GM18868 (cell line): ENCODE measurements at regions not wholly inside any gene's neighbourhood (a gene's known extent, or its start where the extent isn't known, plus 50 kb on each side); places are given as distances from the start of the nearest gene placed in this dataset.
"Not testable (repeated sequence)": the region's sequence is repeated elsewhere in the genome, so short reads cannot be mapped to it uniquely, and the experiment has no call there.

Experiments used
- ATAC-seq: cut with Tn5 transposase; IDR thresholded peaks from one replicate; pipeline ENCODE4 v1.9.1; 2021; ENCODE audit warnings: mild to moderate bottlenecking, moderate library complexity; ENCODE audit not compliant: unreplicated experiment

- no peak for ATAC-seq
Observed at GRCh38 chr6:141403103-141403502, 729.6 kb upstream of the GJE1 start.

GRCh38 chr6:141402489-141402888, 730.2 kb upstream of the GJE1 start:
- ATAC-seq, result no peak

- no peak for ATAC-seq
Observed at GRCh38 chr6:141401851-141402250, 730.9 kb upstream of the GJE1 start.

DNA sequence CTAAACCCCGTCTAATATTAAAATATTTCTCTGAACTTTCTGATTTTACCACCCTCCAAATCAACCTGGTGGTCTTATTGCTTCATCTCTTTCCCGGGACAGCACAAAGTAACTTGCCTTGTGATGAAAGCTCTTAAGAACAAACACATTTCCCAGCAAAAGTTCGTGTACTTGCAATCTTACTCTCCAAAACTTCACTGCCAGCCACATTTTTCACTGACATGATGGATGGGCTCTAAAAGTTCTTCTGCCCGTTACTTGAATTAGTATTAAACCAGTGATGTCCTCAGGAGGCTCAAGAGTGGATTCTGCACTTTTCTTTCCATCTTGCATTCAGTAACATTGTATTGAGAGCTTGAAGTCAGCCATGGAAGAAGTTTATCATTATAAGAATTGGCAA, 731.6 kb upstream of the GJE1 start:
- ATAC-seq, result no peak

DNA sequence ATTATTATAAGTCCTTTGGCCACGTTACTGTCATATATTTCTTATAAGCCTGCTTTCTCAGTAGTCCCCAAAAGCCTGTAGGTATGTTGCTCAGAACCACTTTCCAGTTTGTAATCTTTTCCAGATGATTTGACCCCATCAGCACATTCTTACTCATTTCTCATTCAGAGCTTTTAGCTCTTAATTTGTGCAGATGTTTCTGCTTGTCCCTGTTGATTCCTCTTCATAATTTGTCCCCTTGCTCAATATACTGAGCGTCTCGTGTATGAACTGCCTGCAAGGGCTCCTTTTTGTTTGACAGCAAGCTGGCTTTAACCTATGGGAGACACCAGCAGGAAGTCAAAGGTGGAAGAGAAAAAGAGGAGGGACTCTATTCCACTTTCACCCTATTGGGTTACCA, 733.8 kb upstream of the GJE1 start:
- ATAC-seq, result no peak

DNA sequence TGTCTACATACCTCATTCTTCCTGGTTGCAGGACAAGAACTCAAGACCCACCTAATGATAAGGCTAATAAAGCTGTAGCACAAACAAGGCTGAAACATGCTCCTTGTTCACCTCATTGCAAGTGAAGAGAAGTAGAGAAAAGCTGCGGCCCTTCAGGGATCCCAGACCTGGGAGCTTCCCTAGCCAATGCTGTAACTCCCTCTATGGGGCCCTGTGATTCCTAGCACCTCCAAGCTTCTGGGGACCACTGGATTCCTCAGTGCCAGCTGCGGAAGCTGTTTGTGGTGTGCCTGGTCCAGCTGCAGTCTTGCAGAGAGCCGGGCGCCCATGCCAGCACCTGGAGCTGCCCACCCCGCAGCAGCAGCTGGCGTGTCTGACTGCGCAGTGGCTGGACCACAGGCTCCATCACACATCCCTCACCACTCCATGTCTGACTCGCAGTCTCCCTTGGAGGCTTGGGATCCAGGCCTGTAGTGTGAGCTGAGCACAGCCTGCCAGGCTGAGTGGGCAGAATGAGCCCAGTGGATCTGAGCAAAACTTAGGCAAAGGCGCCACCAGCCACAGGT, 737.2 kb upstream of the GJE1 start:
- ATAC-seq, result no peak

DNA sequence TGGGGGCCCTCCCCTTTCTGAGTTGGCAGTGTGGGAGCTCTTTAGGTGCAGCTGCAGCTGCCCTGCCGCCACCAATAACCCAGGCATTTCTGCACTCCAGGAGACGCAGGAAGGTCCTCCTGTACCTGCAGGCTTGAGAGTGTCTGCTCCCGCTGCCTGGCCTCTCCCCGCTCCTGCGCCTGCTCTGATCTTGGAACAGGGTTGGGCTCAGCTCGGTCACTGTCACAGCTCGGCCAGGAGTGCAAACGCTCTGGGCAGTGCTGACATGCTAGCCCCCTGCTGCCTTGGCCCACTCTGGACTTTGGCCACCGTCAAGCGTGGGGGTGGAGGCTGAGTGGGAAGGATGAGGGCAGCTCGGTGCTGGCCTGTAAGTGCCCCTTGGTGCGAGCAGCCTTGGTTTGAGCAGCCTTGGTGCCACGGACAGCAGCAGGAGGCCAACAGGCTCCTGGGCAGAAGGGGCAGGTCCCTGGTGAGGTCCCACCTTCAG, 738.1 kb upstream of the GJE1 start:
- no peak for ATAC-seq

DNA sequence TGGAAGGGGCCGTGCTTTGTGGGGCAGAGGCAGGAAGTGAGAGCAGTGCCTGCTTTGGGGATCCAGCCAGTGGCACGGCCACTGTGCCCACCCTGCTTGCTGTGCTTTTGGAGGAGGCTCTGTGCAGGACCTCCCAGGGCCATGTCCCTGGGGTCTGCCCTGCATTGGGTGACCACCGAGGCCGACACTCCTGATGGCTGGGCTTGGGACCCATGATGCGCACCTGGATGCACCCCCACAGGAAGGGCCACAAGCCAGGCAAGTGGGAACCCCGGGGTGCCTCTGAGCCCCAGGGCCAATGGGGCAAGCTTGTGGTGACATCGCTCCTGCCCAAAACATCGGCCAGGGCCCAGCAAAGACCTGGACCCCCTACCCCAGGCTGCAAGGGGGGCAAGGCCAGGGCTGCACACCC, 738.6 kb upstream of the GJE1 start:
- no peak for ATAC-seq

- ATAC-seq, result no peak
Observed at GRCh38 chr6:141393405-141394124, 739.2 kb upstream of the GJE1 start.

- ATAC-seq, result not testable (repeated sequence)
Observed at GRCh38 chr6:141391135-141391534, 741.6 kb upstream of the GJE1 start.

DNA sequence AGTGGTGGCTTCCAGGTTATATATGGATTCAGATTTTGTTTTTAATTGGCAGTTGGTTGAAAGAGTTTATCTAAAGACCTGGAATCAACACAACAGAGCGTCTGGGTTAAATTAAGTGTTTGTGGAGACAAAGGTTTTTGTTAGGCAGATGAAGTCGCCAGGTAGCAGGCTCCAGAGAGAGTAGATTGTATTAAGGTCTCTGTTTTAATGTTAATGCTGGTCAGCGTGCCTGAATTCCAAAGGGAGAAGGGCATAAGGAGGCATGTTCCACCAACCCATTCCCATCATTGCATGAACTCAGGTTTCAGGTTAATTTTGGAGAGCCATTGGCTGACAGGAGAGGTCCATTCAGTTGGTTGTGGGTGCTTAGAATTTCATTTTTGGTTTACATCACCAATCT, 744.1 kb upstream of the GJE1 start:
- ATAC-seq, result no peak

DNA sequence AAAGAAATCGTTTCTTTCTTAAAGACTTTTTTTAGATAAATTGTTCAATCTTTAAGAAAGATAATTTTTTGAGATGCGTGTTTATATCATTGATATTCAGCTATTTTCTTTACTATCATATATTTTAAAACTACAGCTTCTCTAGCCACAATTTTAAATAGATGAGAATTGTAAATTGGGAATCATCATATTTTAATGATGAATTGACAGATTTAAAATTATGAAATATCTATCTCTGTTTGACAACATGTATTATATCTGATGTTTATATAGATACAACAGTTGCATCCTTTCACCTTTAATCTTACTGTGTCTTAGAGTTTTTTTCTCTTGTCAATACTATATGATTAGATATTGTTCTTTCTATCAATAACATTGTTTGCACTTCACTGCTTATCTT, 762.3 kb upstream of the GJE1 start:
- ATAC-seq, result no peak

- ATAC-seq, result not testable (repeated sequence)
Observed at GRCh38 chr6:141366796-141367195, 765.9 kb upstream of the GJE1 start.

DNA sequence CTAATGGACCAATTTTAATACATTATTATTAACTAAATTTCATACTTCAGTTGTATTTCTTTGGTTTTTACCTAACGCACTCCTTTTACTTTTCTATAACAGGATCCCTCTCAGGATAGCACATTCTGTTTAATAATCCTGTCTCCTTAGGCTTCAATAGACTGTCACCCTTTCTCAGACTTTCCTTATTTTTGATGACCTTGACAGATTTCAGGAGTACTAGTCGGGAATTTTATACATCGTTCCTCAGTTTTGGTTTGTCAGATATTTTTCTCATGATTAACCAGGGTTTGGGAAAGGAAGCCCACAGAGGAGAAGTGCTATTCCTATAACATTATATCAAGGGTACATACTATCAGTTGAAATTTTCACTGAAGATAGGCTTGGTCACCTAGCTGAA, 768.0 kb upstream of the GJE1 start:
- no peak for ATAC-seq

DNA sequence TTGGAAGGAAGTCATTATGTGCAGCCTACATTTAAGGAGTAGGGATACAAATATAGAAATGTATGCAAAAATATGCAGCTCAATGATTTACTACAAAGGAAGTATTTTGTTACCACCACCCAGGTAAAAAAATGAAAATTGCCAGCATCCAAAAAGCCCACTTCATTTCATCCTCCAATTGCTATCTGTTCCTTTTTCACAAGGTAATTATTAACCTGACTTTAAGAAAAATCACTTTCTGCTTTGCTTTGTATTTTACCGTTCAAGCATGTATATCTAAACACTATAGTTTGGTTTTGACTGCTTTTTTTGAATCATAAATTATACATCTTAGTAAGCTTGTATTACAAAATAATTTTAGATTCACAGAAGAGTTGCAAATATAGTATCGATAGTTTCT, 768.5 kb upstream of the GJE1 start:
- ATAC-seq, result no peak

- no peak for ATAC-seq
Observed at GRCh38 chr6:141361559-141361958, 771.2 kb upstream of the GJE1 start.

- ATAC-seq, result no peak
Observed at GRCh38 chr6:141359953-141360352, 772.8 kb upstream of the GJE1 start.

DNA sequence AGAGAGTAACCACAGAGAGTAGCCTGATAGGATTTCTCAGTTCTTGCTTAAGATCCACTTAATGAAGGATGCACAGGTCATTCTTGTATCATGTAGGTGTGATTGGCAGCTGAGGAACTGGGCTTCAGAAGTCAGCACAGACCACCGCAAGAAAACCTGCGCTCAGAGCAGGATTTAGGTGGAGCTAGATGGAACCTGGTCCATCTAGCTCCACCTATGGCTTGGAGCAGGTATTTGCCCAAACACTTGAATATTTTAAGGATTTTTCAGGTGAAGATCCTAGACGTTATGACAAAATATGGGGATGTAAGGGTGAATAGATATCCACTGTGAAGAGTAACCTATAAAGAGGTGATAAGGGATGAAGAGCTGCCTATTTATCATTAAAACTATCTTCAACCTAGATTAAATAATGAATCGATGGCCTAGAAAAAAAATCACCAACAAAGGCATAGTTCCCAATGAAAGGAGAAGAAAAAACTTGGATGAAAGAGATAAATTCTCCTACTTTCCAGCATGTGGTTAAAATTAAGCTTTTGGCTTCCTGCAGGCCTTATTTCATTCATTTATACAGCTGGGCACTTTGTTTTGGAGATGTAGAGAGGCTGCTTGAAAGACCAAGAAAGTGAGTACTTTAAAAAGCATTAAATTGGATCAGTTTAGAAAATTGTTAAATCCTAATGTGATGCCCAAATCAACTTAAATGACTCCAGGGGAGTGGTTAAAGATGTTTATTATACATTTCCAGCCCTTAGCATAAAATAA, 778.4 kb upstream of the GJE1 start:
- ATAC-seq, result no peak

GRCh38 chr6:141351721-141352120, 781.0 kb upstream of the GJE1 start:
- no peak for ATAC-seq

DNA sequence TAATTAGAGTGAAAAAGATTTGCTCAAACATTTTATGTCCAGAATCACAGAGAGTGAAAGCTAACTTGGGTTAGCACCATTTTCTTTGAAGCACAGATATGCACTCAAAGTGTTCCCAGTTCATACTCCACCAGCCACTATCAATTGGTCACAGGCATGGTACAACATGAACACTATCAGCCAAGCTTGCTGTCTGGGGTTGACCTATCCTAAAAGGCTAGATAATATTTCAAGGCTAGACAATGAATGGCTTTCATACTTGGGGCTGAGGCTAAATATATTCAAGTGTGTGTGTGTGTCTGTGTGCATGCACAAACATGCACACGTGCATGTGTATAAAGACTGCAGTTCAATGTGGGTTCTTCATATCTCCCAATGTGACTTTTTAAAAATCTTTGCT, 783.0 kb upstream of the GJE1 start:
- ATAC-seq, result no peak

- ATAC-seq, result no peak
Observed at GRCh38 chr6:141347906-141348492, 784.7 kb upstream of the GJE1 start.

DNA sequence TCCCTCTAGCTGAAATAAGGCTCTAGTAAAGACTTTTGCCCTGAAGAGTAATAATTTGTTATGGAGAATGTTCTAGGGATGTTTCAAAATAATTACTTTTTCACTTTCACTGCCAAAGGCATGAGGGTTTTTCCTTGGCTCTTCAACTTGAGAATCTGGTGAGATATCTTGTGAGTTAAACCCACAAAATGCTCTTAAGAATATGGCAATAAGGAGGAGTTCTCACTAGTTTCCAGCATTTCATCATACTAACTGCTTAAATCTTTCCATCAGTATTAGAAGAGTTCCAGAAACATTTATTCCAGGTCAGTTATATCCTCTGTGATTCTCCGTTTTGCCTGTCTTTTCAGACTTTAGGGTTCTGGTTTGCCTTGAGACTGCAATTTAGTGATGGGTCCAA, 785.6 kb upstream of the GJE1 start:
- no peak for ATAC-seq
